IPS-20b (cell line): ENCODE measurements at regions not wholly inside any gene's neighbourhood (a gene's known extent, or its start where the extent isn't known, plus 50 kb on each side); places are given as distances from the start of the nearest gene placed in this dataset.
"Not testable (repeated sequence)": the region's sequence is repeated elsewhere in the genome, so short reads cannot be mapped to it uniquely, and the experiment has no call there.

Experiments
- H3K27ac ChIP-seq: one replicate; pipeline ENCODE4 v1.5.1; 2013; ENCODE audit warnings: low read length
- H3K27me3 ChIP-seq: 2 replicates; pipeline ENCODE4 v1.6.1; 2013; ENCODE audit warnings: mild to moderate bottlenecking, low read length, inconsistent platforms; ENCODE audit not compliant: insufficient read depth
- H3K36me3 ChIP-seq: 2 replicates; pipeline ENCODE4 v1.6.1; 2013; ENCODE audit warnings: low read depth, mild to moderate bottlenecking, inconsistent platforms, low read length, moderate library complexity; ENCODE audit not compliant: insufficient read depth
- H3K4me1 ChIP-seq: 2 replicates; pipeline ENCODE4 v1.6.1; 2013; ENCODE audit warnings: mild to moderate bottlenecking, control low read depth, inconsistent platforms, low read length, moderate library complexity; ENCODE audit not compliant: insufficient read depth
- H3K4me3 ChIP-seq: 2 replicates; pipeline ENCODE4 v1.5.1; 2013; ENCODE audit warnings: mild to moderate bottlenecking, low read length, inconsistent platforms
- H3K9ac ChIP-seq: 2 replicates; pipeline ENCODE4 v1.6.1; 2013; ENCODE audit warnings: low read depth, mild to moderate bottlenecking, inconsistent platforms, low read length, moderate library complexity
- H3K9me3 ChIP-seq: 2 replicates; pipeline ENCODE4 v1.6.1; 2013; ENCODE audit warnings: mild to moderate bottlenecking, low read depth, low read length, inconsistent platforms; ENCODE audit not compliant: insufficient read depth

DNA sequence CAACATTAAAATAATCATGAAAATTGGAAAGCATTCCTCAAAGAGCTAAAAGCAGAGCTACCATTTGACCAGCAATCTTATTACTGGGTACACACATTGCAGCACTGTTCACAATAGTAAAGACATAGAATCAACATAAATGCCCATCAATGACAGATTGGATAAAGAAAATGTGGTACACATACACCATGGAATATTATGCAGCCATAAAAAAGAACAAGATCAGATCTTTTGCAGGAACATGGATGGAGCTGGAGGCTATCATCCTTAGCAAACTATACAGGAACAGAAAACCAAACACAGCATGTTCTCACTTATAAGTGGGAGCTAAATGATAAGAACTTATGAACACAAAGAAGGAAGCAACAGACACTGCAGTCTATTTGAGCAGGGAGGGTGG lies 52.8 kb upstream of the UNC5A start:
- H3K4me1 ChIP-seq, H3K27ac ChIP-seq, H3K4me3 ChIP-seq, H3K36me3 ChIP-seq, H3K9ac ChIP-seq, H3K9me3 ChIP-seq, H3K27me3 ChIP-seq: not testable (repeated sequence)
